HG02610 (cell line): ENCODE measurements at regions not wholly inside any gene's neighbourhood (a gene's known extent, or its start where the extent isn't known, plus 50 kb on each side); places are given as distances from the start of the nearest gene placed in this dataset.
A peak's percentile ranks its signal among the peaks of the same experiment; 100 is the strongest.
"Not testable (repeated sequence)": the region's sequence is repeated elsewhere in the genome, so short reads cannot be mapped to it uniquely, and the experiment has no call there.

Experiments used
- ATAC-seq: cut with Tn5 transposase; IDR thresholded peaks from one replicate; pipeline ENCODE4 v1.9.1; 2021; ENCODE audit warnings: mild to moderate bottlenecking, moderate library complexity; ENCODE audit not compliant: unreplicated experiment

GRCh38 chr6:68575765-68576439 lies 59.2 kb upstream of the ADGRB3 start:
- ATAC-seq: no peak

- no peak for ATAC-seq
These were observed 62.1 kb upstream of the ADGRB3 start for GRCh38 chr6:68572975-68573374.

- peak; percentile 75 for ATAC-seq
These were observed 62.6 kb upstream of the ADGRB3 start for GRCh38 chr6:68572525-68572924.

- no peak for ATAC-seq
These were observed 75.4 kb upstream of the ADGRB3 start for GRCh38 chr6:68559716-68560115.

GRCh38 chr6:68559070-68559469 lies 76.0 kb upstream of the ADGRB3 start:
- no peak for ATAC-seq

- no peak for ATAC-seq
These were observed 88.5 kb upstream of the ADGRB3 start for GRCh38 chr6:68546620-68547019.

- ATAC-seq: no peak
These were observed 90.6 kb upstream of the ADGRB3 start for GRCh38 chr6:68544450-68544849.

GRCh38 chr6:68533339-68533795 lies 101.7 kb upstream of the ADGRB3 start:
- no peak for ATAC-seq

GRCh38 chr6:68527691-68528090 lies 107.4 kb upstream of the ADGRB3 start:
- no peak for ATAC-seq

GRCh38 chr6:68506911-68507310 lies 128.2 kb upstream of the ADGRB3 start:
- ATAC-seq: no peak

GRCh38 chr6:68502946-68503345 lies 132.1 kb upstream of the ADGRB3 start:
- ATAC-seq: no peak

GRCh38 chr6:68497927-68498326 lies 137.2 kb upstream of the ADGRB3 start:
- ATAC-seq: no peak

GRCh38 chr6:68494880-68495279 lies 140.2 kb upstream of the ADGRB3 start:
- not testable (repeated sequence) for ATAC-seq

GRCh38 chr6:68476611-68477010 lies 158.5 kb upstream of the ADGRB3 start:
- ATAC-seq: no peak

- ATAC-seq: no peak
These were observed 161.5 kb upstream of the ADGRB3 start for GRCh38 chr6:68473433-68474210.

GRCh38 chr6:68468244-68468884 lies 166.7 kb upstream of the ADGRB3 start:
- no peak for ATAC-seq

GRCh38 chr6:68458447-68458846 lies 176.6 kb upstream of the ADGRB3 start:
- no peak for ATAC-seq

GRCh38 chr6:68447112-68447511 lies 188.0 kb upstream of the ADGRB3 start:
- no peak for ATAC-seq

- no peak for ATAC-seq
These were observed 189.2 kb upstream of the ADGRB3 start for GRCh38 chr6:68445926-68446325.

GRCh38 chr6:68443704-68444103 lies 191.4 kb upstream of the ADGRB3 start:
- ATAC-seq: no peak

GRCh38 chr6:68427630-68428029 lies 207.5 kb upstream of the ADGRB3 start:
- ATAC-seq: no peak

- ATAC-seq: no peak
These were observed 225.1 kb upstream of the ADGRB3 start for GRCh38 chr6:68410021-68410420.
